Progenitor cell of endocrine pancreas (in vitro differentiated cells): ENCODE measurements at regions not wholly inside any gene's neighbourhood (a gene's known extent, or its start where the extent isn't known, plus 50 kb on each side); places are given as distances from the start of the nearest gene placed in this dataset.

ENCODE experiments used
- DNase-seq: peaks from one replicate; pipeline ENCODE4 v3.0.0; 2021; ENCODE audit warnings: low spot score; ENCODE audit not compliant: unreplicated experiment
- H3K27ac Mint-ChIP-seq: 2 replicates; pipeline ENCODE4 v1.8.0; 2021; ENCODE audit warnings: mild to moderate bottlenecking, moderate library complexity, mixed read lengths
- H3K27me3 Mint-ChIP-seq: 2 replicates; pipeline ENCODE4 v1.8.0; 2021; ENCODE audit warnings: mixed read lengths
- H3K36me3 Mint-ChIP-seq: 2 replicates; pipeline ENCODE4 v1.8.0; 2022; ENCODE audit warnings: mixed read lengths; ENCODE audit not compliant: insufficient read depth
- H3K4me1 Mint-ChIP-seq: 2 replicates; pipeline ENCODE4 v1.8.0; 2021; ENCODE audit warnings: low read depth, mixed read lengths
- H3K4me3 Mint-ChIP-seq: 2 replicates; pipeline ENCODE4 v1.8.0; 2021; ENCODE audit warnings: low read depth, mild to moderate bottlenecking, moderate library complexity, mixed read lengths
- H3K9me3 Mint-ChIP-seq: 2 replicates; pipeline ENCODE4 v1.8.0; 2021; ENCODE audit warnings: low read depth, mixed read lengths
- TF ChIP-seq, protein P1 (sequence below): fragments of 200-600 bp; sonication (generic); IDR thresholded peaks from one replicate; pipeline ENCODE4 v1.5.0; 2021; ENCODE audit warnings: antibody characterized with exemption, mild to moderate bottlenecking; ENCODE audit not compliant: unreplicated experiment

DNA sequence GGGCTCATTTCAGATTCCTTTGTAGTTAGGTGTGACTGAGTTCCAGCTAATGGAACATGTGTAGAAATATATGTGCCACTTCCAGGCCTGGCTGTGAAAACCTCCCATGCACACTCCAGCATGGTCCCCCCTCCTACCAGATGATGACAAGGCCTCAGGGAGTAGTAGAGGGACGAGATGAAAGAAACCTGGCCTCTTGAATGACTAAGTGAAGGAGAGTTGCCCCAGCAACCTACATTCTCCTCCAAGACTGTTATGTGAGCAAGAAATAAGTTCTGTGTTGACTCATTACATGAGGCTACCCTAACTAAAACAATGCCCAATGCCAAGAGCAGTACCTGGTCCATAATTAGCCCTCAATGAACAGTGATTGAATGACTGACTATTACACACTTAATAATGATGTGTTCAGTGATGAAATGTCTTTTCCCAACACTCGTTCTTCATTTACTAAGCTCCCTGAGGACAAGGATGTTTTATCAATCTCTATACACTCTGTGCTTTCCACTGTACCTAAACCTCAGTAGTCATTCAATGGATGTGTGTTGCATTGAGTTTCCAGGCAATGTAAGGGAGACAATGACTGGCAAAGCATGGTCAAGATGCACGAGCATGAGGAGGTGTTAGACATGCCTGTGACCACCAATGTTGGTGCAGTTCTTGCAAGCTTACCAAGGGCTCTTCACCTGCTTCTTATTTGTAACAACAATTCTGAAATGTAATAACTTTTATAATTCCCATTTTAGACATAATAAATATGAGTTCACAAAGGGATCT lies 62.0 kb upstream of the BCL6 start:
- TF ChIP-seq, protein P1, sequence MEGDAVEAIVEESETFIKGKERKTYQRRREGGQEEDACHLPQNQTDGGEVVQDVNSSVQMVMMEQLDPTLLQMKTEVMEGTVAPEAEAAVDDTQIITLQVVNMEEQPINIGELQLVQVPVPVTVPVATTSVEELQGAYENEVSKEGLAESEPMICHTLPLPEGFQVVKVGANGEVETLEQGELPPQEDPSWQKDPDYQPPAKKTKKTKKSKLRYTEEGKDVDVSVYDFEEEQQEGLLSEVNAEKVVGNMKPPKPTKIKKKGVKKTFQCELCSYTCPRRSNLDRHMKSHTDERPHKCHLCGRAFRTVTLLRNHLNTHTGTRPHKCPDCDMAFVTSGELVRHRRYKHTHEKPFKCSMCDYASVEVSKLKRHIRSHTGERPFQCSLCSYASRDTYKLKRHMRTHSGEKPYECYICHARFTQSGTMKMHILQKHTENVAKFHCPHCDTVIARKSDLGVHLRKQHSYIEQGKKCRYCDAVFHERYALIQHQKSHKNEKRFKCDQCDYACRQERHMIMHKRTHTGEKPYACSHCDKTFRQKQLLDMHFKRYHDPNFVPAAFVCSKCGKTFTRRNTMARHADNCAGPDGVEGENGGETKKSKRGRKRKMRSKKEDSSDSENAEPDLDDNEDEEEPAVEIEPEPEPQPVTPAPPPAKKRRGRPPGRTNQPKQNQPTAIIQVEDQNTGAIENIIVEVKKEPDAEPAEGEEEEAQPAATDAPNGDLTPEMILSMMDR: no peak
- no peak for DNase-seq
- no peak overlapping the region for H3K4me3 Mint-ChIP-seq
- H3K27ac Mint-ChIP-seq: no peak overlapping the region
- H3K27me3 Mint-ChIP-seq: peaks cover 18% of the 10 kb centered on the region
- H3K36me3 Mint-ChIP-seq: no peaks in the 10 kb centered on the region
- peaks cover 3% of the 10 kb centered on the region for H3K9me3 Mint-ChIP-seq
- peaks cover 20% of the 10 kb centered on the region for H3K4me1 Mint-ChIP-seq

DNA sequence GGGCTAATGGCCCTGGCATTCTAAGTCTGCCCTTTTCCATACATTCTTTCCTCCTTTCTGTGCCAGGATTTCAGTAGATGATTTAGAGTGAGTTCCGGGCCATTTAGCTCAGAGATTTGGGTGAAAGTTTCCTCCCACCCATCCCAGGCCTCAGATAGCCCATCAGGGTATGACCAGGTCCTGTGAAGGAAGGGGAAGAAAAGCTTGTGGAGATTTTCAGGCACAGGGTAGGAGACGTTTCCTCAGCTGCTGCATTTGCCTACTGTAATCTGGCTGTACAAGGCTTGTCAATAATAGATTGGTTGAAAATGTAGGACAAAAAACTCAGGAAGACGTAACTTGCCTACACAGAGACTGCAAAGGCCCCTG lies 63.2 kb upstream of the BCL6 start:
- Mint-ChIP-seq H3K36me3 (no peaks in the 10 kb centered on the region), H3K9me3 (peaks cover 3% of the 10 kb centered on the region), H3K27ac (peak overlapping the region; percentile 70), H3K4me1 (peaks cover 18% of the 10 kb centered on the region), H3K27me3 (peaks cover 11% of the 10 kb centered on the region), H3K4me3 (peak overlapping the region; percentile 32)
- TF ChIP-seq, protein P1: no peak
- no peak for DNase-seq

DNA sequence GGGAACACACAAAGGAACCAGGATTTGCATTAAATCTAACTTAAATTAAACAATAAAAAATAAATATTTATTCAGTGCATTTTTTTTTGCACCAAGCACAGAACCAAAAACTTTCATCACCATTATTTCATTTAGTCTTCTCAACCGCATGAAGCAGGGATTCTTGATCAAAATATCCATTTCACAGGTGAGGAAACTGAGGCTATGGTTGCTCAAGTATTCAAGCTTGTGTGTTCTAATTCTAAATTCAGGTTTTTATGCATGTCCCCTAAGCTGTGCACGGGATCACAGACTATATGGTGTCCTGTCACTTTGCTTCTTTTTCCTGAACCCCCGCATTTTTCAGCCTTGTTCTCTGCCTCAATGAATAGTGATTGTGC lies 64.3 kb upstream of the BCL6 start:
- no peak overlapping the region for H3K4me3 Mint-ChIP-seq
- peaks cover 3% of the 10 kb centered on the region for H3K9me3 Mint-ChIP-seq
- H3K4me1 Mint-ChIP-seq: peaks cover 18% of the 10 kb centered on the region
- peaks cover 10% of the 10 kb centered on the region for H3K27me3 Mint-ChIP-seq
- H3K36me3 Mint-ChIP-seq: no peaks in the 10 kb centered on the region
- no peak overlapping the region for H3K27ac Mint-ChIP-seq
- DNase-seq: no peak
- TF ChIP-seq, protein P1: no peak

DNA sequence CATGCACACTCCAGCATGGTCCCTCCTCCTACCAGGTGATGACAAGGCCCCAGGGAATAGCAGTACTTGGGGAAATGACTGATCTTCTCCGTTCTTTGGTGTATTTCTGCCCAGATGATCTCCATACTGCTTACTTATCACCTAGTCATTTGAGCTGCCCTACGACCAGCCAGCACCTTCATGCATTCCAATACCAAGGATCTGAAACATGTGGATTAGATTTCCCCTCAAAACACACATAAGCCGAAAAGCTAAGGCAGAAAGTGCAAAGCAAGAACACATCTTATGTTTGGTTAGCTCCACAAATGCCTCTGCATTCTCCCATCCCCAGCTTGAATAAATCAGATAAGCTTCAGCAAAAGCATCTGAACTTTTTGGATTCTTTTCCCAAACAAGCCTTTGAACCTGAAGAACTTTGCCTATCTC lies 64.8 kb upstream of the BCL6 start:
- TF ChIP-seq, protein P1: no peak
- Mint-ChIP-seq H3K4me1 (peaks cover 18% of the 10 kb centered on the region), H3K4me3 (no peak overlapping the region), H3K27ac (no peak overlapping the region), H3K9me3 (peaks cover 3% of the 10 kb centered on the region), H3K27me3 (peaks cover 7% of the 10 kb centered on the region), H3K36me3 (no peaks in the 10 kb centered on the region)
- DNase-seq: no peak

DNA sequence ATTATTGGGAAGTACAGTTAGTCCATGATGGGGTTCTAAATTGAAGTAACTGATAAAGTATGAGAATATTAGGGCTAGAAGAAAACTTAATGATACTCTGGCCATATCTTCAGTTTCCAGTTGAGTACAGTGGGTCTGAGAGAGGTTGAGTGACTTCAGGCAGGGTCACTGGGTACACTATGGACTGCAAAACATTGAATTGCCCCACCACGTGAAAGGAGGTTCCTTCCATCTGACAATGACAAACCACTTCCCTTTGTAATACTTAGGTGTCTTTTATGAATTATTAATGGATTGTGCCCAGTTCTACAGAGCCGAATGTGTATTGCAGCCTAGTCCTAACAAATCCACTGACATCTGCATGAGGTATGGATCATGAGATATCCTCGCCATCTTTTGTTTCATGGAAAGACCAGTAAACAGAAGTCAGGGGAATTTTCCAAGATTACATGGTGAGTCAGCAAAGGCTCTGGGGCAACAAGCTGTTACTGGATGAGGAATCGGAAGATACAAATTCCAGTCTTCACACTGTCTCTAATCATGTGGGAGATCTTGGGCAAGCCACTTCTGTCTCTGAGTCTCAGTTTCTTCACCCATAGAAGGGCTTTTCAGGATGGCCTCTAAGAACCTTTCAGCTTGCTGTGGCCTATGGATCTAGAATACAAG lies 66.5 kb upstream of the BCL6 start:
- no peak for DNase-seq
- H3K9me3 Mint-ChIP-seq: no peaks in the 10 kb centered on the region
- H3K27ac Mint-ChIP-seq: no peak overlapping the region
- H3K27me3 Mint-ChIP-seq: peaks cover under 1% of the 10 kb centered on the region
- H3K36me3 Mint-ChIP-seq: no peaks in the 10 kb centered on the region
- no peak overlapping the region for H3K4me3 Mint-ChIP-seq
- peaks cover 18% of the 10 kb centered on the region for H3K4me1 Mint-ChIP-seq
- TF ChIP-seq, protein P1: no peak
